CD4-positive, alpha-beta T cell treated with Interleukin-1 beta for 1 hour (primary cell): ENCODE measurements at regions not wholly inside any gene's neighbourhood (a gene's known extent, or its start where the extent isn't known, plus 50 kb on each side); places are given as distances from the start of the nearest gene placed in this dataset.

Experiments used
- DNase-seq, 2 donors: peaks; one replicate each; pipeline ENCODE4 v3.0.0-alpha.2; 2020 to 2022

GRCh38 chr3:124373524-124373923 lies 356.7 kb upstream of the UMPS start:
- DNase-seq, result no peak

- no peak for DNase-seq
These were observed 355.7 kb upstream of the UMPS start for GRCh38 chr3:124374583-124374982.

GRCh38 chr3:124381575-124382333 lies 348.5 kb upstream of the UMPS start:
- DNase-seq, result no peak

- DNase-seq, result no peak
These were observed 347.2 kb upstream of the UMPS start for GRCh38 chr3:124383051-124383450.

GRCh38 chr3:124383846-124384466 lies 346.3 kb upstream of the UMPS start:
- no peak for DNase-seq

GRCh38 chr3:124384527-124384926 lies 345.7 kb upstream of the UMPS start:
- DNase-seq, result no peak

GRCh38 chr3:124385996-124386395 lies 344.3 kb upstream of the UMPS start:
- no peak for DNase-seq

- no peak for DNase-seq
These were observed 343.2 kb upstream of the UMPS start for GRCh38 chr3:124386996-124387595.

GRCh38 chr3:124391774-124392173 lies 338.5 kb upstream of the UMPS start:
- DNase-seq, result no peak

- no peak for DNase-seq
These were observed 336.9 kb upstream of the UMPS start for GRCh38 chr3:124393340-124393739.

GRCh38 chr3:124395162-124395561 lies 335.1 kb upstream of the UMPS start:
- no peak for DNase-seq

GRCh38 chr3:124395584-124396338 lies 334.5 kb upstream of the UMPS start:
- no peak for DNase-seq

GRCh38 chr3:124396339-124396950 lies 333.8 kb upstream of the UMPS start:
- DNase-seq, result no peak

GRCh38 chr3:124397088-124397487 lies 333.2 kb upstream of the UMPS start:
- DNase-seq, result no peak

- no peak for DNase-seq
These were observed 331.7 kb upstream of the UMPS start for GRCh38 chr3:124398594-124398993.

- DNase-seq, result no peak
These were observed 328.4 kb upstream of the UMPS start for GRCh38 chr3:124401843-124402242.

- DNase-seq, result no peak
These were observed 327.5 kb upstream of the UMPS start for GRCh38 chr3:124402791-124403190.

- no peak for DNase-seq
These were observed 325.6 kb upstream of the UMPS start for GRCh38 chr3:124404621-124405020.

- DNase-seq, result no peak
These were observed 323.0 kb upstream of the UMPS start for GRCh38 chr3:124407260-124407659.

- no peak for DNase-seq
These were observed 320.5 kb upstream of the UMPS start for GRCh38 chr3:124409650-124410275.

GRCh38 chr3:124410471-124410870 lies 319.8 kb upstream of the UMPS start:
- no peak for DNase-seq

GRCh38 chr3:124411728-124412127 lies 318.5 kb upstream of the UMPS start:
- DNase-seq, result no peak

- DNase-seq, result no peak
These were observed 317.6 kb upstream of the UMPS start for GRCh38 chr3:124412644-124413043.
